ENCODE measurements at regions not wholly inside any gene's neighbourhood (a gene's known extent, or its start where the extent isn't known, plus 50 kb on each side); places are given as distances from the start of the nearest gene placed in this dataset.
A peak's percentile ranks its signal among the peaks of the same experiment; 100 is the strongest.
"Not testable (repeated sequence)": the region's sequence is repeated elsewhere in the genome, so short reads cannot be mapped to it uniquely, and the experiment has no call there.

- no peak overlapping the region for H3K4me3 ChIP-seq
- H3K36me3 ChIP-seq: no peaks in the 10 kb centered on the region
- in situ Hi-C loops (cut with MboI; ENCODE audit: low sequenced_read_pairs in 4 of 4): loop anchor here (5.0 to 10.0 kb wide), 4 partner anchors 85 to 185 kb away; partner anchors contain the start of genes MPHOSPH9 (in 1 of the 4) and MTRFR (in 1 of the 4)
- H3K4me1 ChIP-seq: peaks cover 28 to 31% of the 10 kb centered on the region in 2 donors
- intact Hi-C loops (cut with DNase I; ENCODE audit: low total_unique reads): loop anchor here (1.0 kb wide), 2 partner anchors 15 to 48 kb away; no protein-coding TSS in a partner anchor
- H3K27ac ChIP-seq: peak overlapping the region; percentile 84 to 94 (median 90)
- H3K9me3 ChIP-seq: no peaks in the 10 kb centered on the region
- ATAC-seq (peak; percentile 73 to 77), DNase-seq (peak; percentile 59 to 74)
- H3K27me3 ChIP-seq: no peaks in the 10 kb centered on the region
- TF ChIP-seq POLR2A (IDR thresholded peaks at IDR 0.05): no peak
- TF ChIP-seq, protein P1, sequence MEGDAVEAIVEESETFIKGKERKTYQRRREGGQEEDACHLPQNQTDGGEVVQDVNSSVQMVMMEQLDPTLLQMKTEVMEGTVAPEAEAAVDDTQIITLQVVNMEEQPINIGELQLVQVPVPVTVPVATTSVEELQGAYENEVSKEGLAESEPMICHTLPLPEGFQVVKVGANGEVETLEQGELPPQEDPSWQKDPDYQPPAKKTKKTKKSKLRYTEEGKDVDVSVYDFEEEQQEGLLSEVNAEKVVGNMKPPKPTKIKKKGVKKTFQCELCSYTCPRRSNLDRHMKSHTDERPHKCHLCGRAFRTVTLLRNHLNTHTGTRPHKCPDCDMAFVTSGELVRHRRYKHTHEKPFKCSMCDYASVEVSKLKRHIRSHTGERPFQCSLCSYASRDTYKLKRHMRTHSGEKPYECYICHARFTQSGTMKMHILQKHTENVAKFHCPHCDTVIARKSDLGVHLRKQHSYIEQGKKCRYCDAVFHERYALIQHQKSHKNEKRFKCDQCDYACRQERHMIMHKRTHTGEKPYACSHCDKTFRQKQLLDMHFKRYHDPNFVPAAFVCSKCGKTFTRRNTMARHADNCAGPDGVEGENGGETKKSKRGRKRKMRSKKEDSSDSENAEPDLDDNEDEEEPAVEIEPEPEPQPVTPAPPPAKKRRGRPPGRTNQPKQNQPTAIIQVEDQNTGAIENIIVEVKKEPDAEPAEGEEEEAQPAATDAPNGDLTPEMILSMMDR (IDR thresholded peaks at IDR 0.05 in 4 of 5, conservative IDR thresholded peaks at IDR 0.05 in 1 of 5): no peak
Observed at GRCh38 chr12:123049398-123050240, 69.1 kb downstream of the ARL6IP4 start.

- H3K36me3 ChIP-seq; H3K9me3 ChIP-seq; ATAC-seq; DNase-seq; H3K27me3 ChIP-seq; H3K4me3 ChIP-seq; intact Hi-C loops (cut with DNase I; ENCODE audit: low total_unique reads): not testable (repeated sequence)
- H3K4me1 ChIP-seq: peaks cover 37 to 38% of the 10 kb centered on the region in 2 donors
- H3K27ac ChIP-seq: peak overlapping the region in 1 of 4 donors; percentile 10
- in situ Hi-C loops (cut with MboI; ENCODE audit: low sequenced_read_pairs in 4 of 4): loop anchor here (5.0 to 10.0 kb wide), 4 partner anchors 87 to 187 kb away; partner anchors contain the start of genes MPHOSPH9 (in 1 of the 4) and MTRFR (in 1 of the 4)
Observed at GRCh38 chr12:123047892-123048291, 67.4 kb downstream of the ARL6IP4 start.

GRCh38 chr12:123047289-123047688 is 66.8 kb downstream of the ARL6IP4 start:
- H3K4me1 ChIP-seq: peaks cover 38 to 42% of the 10 kb centered on the region in 2 donors
- H3K36me3 ChIP-seq: no peaks in the 10 kb centered on the region
- no peak for DNase-seq
- no peak for ATAC-seq
- no peak overlapping the region for H3K4me3 ChIP-seq
- no peaks in the 10 kb centered on the region for H3K27me3 ChIP-seq
- no peak for TF ChIP-seq POLR2A (IDR thresholded peaks at IDR 0.05)
- TF ChIP-seq, protein P1 (IDR thresholded peaks at IDR 0.05 in 4 of 5, conservative IDR thresholded peaks at IDR 0.05 in 1 of 5): no peak
- H3K9me3 ChIP-seq: no peaks in the 10 kb centered on the region
- peak overlapping the region in 1 of 4 donors; percentile 10 for H3K27ac ChIP-seq
- intact Hi-C loops (cut with DNase I; ENCODE audit: low total_unique reads) (no loop called here), in situ Hi-C loops (cut with MboI; ENCODE audit: low sequenced_read_pairs in 4 of 4) (loop anchor here (5.0 to 10.0 kb wide), 4 partner anchors 88 to 188 kb away; partner anchors contain the start of genes MPHOSPH9 (in 1 of the 4) and MTRFR (in 1 of the 4))

DNA sequence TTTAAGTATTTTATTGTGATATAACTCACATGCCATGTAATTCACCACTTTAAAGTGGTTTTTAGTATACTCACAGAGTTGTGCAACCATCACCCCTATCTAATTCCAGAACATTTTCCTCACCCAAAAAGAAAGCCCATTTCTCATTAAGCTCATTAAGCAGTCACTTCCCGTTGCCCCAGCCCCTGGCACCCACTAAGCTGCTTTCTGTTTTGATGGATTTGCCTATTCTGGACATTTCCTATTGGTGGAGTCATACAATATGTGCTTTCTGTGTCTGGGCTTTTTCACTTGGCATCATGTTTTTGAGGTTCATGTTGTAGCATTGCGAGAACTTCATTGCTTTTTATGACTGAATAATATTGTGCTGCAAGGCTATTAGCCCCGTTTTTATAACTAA is 66.0 kb downstream of the ARL6IP4 start:
- H3K4me1 ChIP-seq: peaks cover 37 to 40% of the 10 kb centered on the region in 2 donors
- DNase-seq (no peak), ATAC-seq (no peak)
- in situ Hi-C loops (cut with MboI; ENCODE audit: low sequenced_read_pairs in 4 of 4): loop anchor here (5.0 to 10.0 kb wide), 4 partner anchors 88 to 188 kb away; partner anchors contain the start of genes MPHOSPH9 (in 1 of the 4) and MTRFR (in 1 of the 4)
- intact Hi-C loops (cut with DNase I; ENCODE audit: low total_unique reads): no loop called here
- no peak for TF ChIP-seq POLR2A (IDR thresholded peaks at IDR 0.05)
- TF ChIP-seq, protein P1 (IDR thresholded peaks at IDR 0.05 in 4 of 5, conservative IDR thresholded peaks at IDR 0.05 in 1 of 5): no peak
- H3K4me3 ChIP-seq: no peak overlapping the region
- H3K9me3 ChIP-seq: no peaks in the 10 kb centered on the region
- no peaks in the 10 kb centered on the region for H3K36me3 ChIP-seq
- no peaks in the 10 kb centered on the region for H3K27me3 ChIP-seq
- no peak overlapping the region for H3K27ac ChIP-seq

GRCh38 chr12:123045678-123046077 is 65.2 kb downstream of the ARL6IP4 start:
- Histone ChIP-seq H3K27ac (no peak overlapping the region), H3K27me3 (no peaks in the 10 kb centered on the region), H3K4me3 (no peak overlapping the region), H3K36me3 (no peaks in the 10 kb centered on the region), H3K4me1 (peaks cover 29 to 32% of the 10 kb centered on the region in 2 donors), H3K9me3 (no peaks in the 10 kb centered on the region)
- intact Hi-C loops (cut with DNase I; ENCODE audit: low total_unique reads): no loop called here
- TF ChIP-seq POLR2A (IDR thresholded peaks at IDR 0.05): no peak
- TF ChIP-seq, protein P1 (IDR thresholded peaks at IDR 0.05 in 4 of 5, conservative IDR thresholded peaks at IDR 0.05 in 1 of 5): no peak
- DNase-seq (no peak), ATAC-seq (no peak)
- in situ Hi-C loops (cut with MboI; ENCODE audit: low sequenced_read_pairs in 4 of 4): loop anchor here (5.0 to 10.0 kb wide), 4 partner anchors 89 to 189 kb away; partner anchors contain the start of genes MPHOSPH9 (in 1 of the 4) and MTRFR (in 1 of the 4)
